ENCODE measurements at regions not wholly inside any gene's neighbourhood (a gene's known extent, or its start where the extent isn't known, plus 50 kb on each side); places are given as distances from the start of the nearest gene placed in this dataset.
"Not testable (repeated sequence)": the region's sequence is repeated elsewhere in the genome, so short reads cannot be mapped to it uniquely, and the experiment has no call there.

DNA sequence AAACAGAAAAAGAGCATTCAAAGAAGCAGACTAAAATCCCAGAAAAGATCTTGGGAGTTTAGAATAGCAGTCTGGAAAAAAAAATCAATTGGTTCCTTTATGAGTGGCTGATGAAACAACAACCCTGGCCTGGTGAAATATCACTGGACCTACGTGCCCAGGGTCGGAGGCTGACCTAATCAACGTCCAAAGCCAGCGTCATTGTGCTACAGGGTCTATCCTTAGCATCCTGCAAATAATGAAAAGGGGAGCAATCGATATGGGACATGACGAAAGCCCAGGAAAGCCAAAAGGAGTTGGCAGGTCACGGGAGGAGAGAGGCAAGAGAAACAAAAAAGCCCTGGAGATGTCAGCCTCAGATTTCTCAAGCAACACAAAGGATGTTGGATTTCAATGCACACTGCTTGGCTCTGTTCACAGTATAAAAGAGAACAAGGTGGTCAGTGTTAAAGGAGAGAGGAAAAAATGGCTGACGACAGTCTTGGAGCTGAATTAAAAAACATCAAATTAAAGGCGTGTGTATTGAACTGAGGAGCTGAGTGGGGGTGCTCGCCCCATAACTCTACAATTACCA is 148.8 kb downstream of the BLID start:
- Mint-ChIP-seq H3K36me3 (ENCODE audit: unreplicated experiment) (no peaks in the 10 kb centered on the region), H3K9me3 (ENCODE audit: unreplicated experiment) (peaks cover under 1% of the 10 kb centered on the region), H3K4me3 (ENCODE audit: unreplicated experiment) (no peak overlapping the region), H3K27ac (ENCODE audit: unreplicated experiment) (no peak overlapping the region), H3K27me3 (ENCODE audit: unreplicated experiment) (peaks cover 17% of the 10 kb centered on the region), H3K4me1 (ENCODE audit: unreplicated experiment) (no peaks in the 10 kb centered on the region)
- no peak for DNase-seq (ENCODE audit: extremely low spot score, unreplicated experiment)
- TF ChIP-seq, protein P1, sequence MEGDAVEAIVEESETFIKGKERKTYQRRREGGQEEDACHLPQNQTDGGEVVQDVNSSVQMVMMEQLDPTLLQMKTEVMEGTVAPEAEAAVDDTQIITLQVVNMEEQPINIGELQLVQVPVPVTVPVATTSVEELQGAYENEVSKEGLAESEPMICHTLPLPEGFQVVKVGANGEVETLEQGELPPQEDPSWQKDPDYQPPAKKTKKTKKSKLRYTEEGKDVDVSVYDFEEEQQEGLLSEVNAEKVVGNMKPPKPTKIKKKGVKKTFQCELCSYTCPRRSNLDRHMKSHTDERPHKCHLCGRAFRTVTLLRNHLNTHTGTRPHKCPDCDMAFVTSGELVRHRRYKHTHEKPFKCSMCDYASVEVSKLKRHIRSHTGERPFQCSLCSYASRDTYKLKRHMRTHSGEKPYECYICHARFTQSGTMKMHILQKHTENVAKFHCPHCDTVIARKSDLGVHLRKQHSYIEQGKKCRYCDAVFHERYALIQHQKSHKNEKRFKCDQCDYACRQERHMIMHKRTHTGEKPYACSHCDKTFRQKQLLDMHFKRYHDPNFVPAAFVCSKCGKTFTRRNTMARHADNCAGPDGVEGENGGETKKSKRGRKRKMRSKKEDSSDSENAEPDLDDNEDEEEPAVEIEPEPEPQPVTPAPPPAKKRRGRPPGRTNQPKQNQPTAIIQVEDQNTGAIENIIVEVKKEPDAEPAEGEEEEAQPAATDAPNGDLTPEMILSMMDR (IDR thresholded peaks at IDR 0.05) = no peak

DNA sequence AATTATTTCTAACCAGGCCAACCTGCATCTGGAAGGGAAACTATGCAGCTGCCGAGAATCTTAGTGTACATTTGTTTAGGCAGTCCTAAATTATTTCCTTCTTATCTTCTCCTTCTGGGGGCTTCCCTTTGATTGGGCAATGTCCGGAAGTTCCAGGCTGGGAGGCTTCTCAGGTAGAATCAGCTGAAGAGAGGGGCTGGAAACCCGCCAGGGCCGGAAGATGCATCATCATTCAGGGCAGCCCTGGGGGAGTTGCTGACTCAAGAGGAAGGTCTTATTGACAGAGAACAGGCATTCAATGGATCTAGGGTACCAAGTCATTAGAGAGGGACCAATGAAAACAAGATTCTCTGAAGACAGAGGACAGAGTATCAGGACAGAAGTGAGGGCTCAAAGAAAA is 150.7 kb downstream of the BLID start:
- DNase-seq (ENCODE audit: extremely low spot score, unreplicated experiment) = no peak
- H3K27me3 Mint-ChIP-seq (ENCODE audit: unreplicated experiment) = peaks cover 11% of the 10 kb centered on the region
- no peak overlapping the region for H3K4me3 Mint-ChIP-seq (ENCODE audit: unreplicated experiment)
- TF ChIP-seq, protein P1 (IDR thresholded peaks at IDR 0.05) = no peak
- peaks cover 3% of the 10 kb centered on the region for H3K4me1 Mint-ChIP-seq (ENCODE audit: unreplicated experiment)
- no peaks in the 10 kb centered on the region for H3K36me3 Mint-ChIP-seq (ENCODE audit: unreplicated experiment)
- H3K27ac Mint-ChIP-seq (ENCODE audit: unreplicated experiment) = no peak overlapping the region
- no peaks in the 10 kb centered on the region for H3K9me3 Mint-ChIP-seq (ENCODE audit: unreplicated experiment)

DNA sequence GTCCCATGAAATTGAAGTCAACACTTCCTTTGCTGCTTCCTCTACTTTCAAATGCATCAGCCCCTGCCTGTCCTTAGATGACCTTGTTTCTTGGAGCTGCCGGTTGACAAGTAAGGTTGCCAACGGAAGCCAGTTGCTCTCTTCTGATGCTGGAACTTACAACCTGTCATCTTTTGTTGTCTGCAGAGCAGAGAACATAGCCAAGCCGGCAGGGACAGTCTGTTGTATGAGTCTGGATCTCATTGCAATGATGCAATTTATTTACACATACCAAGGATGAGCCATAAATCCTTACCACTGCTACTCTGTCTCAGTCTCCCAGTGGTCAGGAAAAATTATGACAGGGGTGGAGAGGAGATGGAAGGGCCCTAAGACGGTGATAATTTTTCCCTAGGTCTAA is 151.4 kb downstream of the BLID start:
- Mint-ChIP-seq H3K36me3 (ENCODE audit: unreplicated experiment) (no peaks in the 10 kb centered on the region), H3K4me1 (ENCODE audit: unreplicated experiment) (peaks cover 3% of the 10 kb centered on the region), H3K9me3 (ENCODE audit: unreplicated experiment) (no peaks in the 10 kb centered on the region), H3K27ac (ENCODE audit: unreplicated experiment) (no peak overlapping the region), H3K4me3 (ENCODE audit: unreplicated experiment) (no peak overlapping the region), H3K27me3 (ENCODE audit: unreplicated experiment) (peaks cover 7% of the 10 kb centered on the region)
- TF ChIP-seq, protein P1 (IDR thresholded peaks at IDR 0.05) = no peak
- no peak for DNase-seq (ENCODE audit: extremely low spot score, unreplicated experiment)

DNA sequence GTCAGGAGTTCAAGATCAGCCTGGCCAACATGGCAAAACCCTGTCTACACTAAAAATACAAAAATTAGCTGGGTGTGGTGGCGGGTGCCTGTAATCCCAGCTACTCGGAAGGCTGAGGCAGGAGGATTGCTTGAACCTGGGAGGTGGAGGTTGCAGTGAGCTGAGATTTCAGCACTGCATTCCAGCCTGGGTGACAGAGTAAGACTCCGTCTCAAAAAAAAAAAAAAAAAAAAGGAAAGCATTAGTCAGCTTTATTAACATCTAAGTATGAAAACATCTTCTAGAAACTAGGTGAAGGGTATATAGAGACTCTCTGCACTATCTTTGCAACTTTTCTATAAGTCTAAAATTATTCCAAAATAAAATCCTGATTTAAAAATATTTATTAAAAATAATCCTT is 152.2 kb downstream of the BLID start:
- not testable (repeated sequence) for H3K4me1 Mint-ChIP-seq (ENCODE audit: unreplicated experiment); H3K9me3 Mint-ChIP-seq (ENCODE audit: unreplicated experiment); H3K27me3 Mint-ChIP-seq (ENCODE audit: unreplicated experiment); H3K27ac Mint-ChIP-seq (ENCODE audit: unreplicated experiment); H3K36me3 Mint-ChIP-seq (ENCODE audit: unreplicated experiment); DNase-seq (ENCODE audit: extremely low spot score, unreplicated experiment); H3K4me3 Mint-ChIP-seq (ENCODE audit: unreplicated experiment)

DNA sequence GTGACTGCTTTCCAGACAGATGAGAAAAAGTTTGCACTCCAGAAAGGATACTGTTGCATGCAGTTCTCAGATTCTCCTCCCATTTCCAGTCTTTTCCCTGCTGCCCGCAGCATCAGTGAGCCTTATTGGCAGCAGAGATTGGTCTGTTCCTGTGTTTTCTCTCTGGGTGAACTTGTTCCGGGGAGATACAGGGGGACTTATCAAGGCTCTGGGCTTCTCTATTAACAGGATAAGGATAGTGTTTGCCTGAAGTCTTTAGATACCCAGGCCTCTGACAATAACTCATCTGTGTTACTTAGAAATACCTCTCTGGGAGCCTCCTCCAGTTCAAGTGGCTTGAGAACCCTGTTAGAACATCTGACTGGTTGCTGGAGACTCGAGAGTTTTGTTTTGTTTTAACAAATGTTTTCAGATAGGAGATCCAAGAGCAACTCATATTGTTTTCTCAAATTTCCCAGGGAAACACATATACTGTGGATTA is 154.7 kb downstream of the BLID start:
- peaks cover 3% of the 10 kb centered on the region for H3K27me3 Mint-ChIP-seq (ENCODE audit: unreplicated experiment)
- peaks cover 3% of the 10 kb centered on the region for H3K4me1 Mint-ChIP-seq (ENCODE audit: unreplicated experiment)
- no peak overlapping the region for H3K4me3 Mint-ChIP-seq (ENCODE audit: unreplicated experiment)
- no peaks in the 10 kb centered on the region for H3K9me3 Mint-ChIP-seq (ENCODE audit: unreplicated experiment)
- no peaks in the 10 kb centered on the region for H3K36me3 Mint-ChIP-seq (ENCODE audit: unreplicated experiment)
- DNase-seq (ENCODE audit: extremely low spot score, unreplicated experiment) = no peak
- TF ChIP-seq, protein P1 (IDR thresholded peaks at IDR 0.05) = no peak
- no peak overlapping the region for H3K27ac Mint-ChIP-seq (ENCODE audit: unreplicated experiment)

DNA sequence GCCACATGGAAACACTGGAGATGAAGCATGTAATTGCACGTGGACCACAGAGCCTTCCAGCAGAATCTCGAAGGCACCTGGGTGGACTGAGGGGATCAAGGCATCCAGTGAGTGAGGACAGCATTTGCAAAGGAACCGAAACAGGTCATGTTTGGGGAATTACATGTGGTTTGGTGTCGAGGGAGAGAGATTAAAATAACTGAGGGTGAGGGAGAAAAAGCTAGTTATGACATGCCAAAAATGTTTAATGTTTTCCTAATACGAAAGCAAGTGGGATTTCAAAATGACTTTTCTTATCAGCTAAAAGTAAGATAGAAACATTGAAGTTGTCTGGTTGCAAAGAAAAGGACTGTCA is 157.1 kb downstream of the BLID start:
- Mint-ChIP-seq H3K4me3 (ENCODE audit: unreplicated experiment) (no peak overlapping the region), H3K27me3 (ENCODE audit: unreplicated experiment) (peaks cover 9% of the 10 kb centered on the region), H3K27ac (ENCODE audit: unreplicated experiment) (no peak overlapping the region), H3K4me1 (ENCODE audit: unreplicated experiment) (peaks cover 3% of the 10 kb centered on the region), H3K9me3 (ENCODE audit: unreplicated experiment) (no peaks in the 10 kb centered on the region), H3K36me3 (ENCODE audit: unreplicated experiment) (no peaks in the 10 kb centered on the region)
- TF ChIP-seq, protein P1 (IDR thresholded peaks at IDR 0.05) = no peak
- no peak for DNase-seq (ENCODE audit: extremely low spot score, unreplicated experiment)
